GM04503 (cell line): ENCODE measurements at regions not wholly inside any gene's neighbourhood (a gene's known extent, or its start where the extent isn't known, plus 50 kb on each side); places are given as distances from the start of the nearest gene placed in this dataset.
"Not testable (repeated sequence)": the region's sequence is repeated elsewhere in the genome, so short reads cannot be mapped to it uniquely, and the experiment has no call there.

Experiments used
- DNase-seq: peaks from one replicate; pipeline ENCODE4 v3.0.0-alpha.2; 2012; ENCODE audit warnings: low read depth

GRCh38 chr1:104973516-104973915 is 1223.8 kb downstream of the AMY1C start:
- DNase-seq: no peak

- no peak for DNase-seq
Measured at GRCh38 chr1:104979651-104980050, 1230.0 kb downstream of the AMY1C start.

GRCh38 chr1:104987210-104987609 is 1237.5 kb downstream of the AMY1C start:
- DNase-seq: no peak

- no peak for DNase-seq
Measured at GRCh38 chr1:104989012-104989411, 1239.3 kb downstream of the AMY1C start.

- no peak for DNase-seq
Measured at GRCh38 chr1:104991702-104992101, 1242.0 kb downstream of the AMY1C start.

GRCh38 chr1:105000793-105001192 is 1251.1 kb downstream of the AMY1C start:
- no peak for DNase-seq

- no peak for DNase-seq
Measured at GRCh38 chr1:105004515-105004914, 1254.8 kb downstream of the AMY1C start.

- no peak for DNase-seq
Measured at GRCh38 chr1:105005594-105006195, 1256.0 kb downstream of the AMY1C start.

GRCh38 chr1:105017587-105017986 is 1267.9 kb downstream of the AMY1C start:
- DNase-seq: no peak

- DNase-seq: no peak
Measured at GRCh38 chr1:105023719-105024118, 1274.0 kb downstream of the AMY1C start.

GRCh38 chr1:105027838-105028471 is 1278.3 kb downstream of the AMY1C start:
- DNase-seq: no peak

GRCh38 chr1:105072446-105072845 is 1322.7 kb downstream of the AMY1C start:
- DNase-seq: no peak

GRCh38 chr1:105072850-105073249 is 1323.2 kb downstream of the AMY1C start:
- no peak for DNase-seq

GRCh38 chr1:105073660-105074059 is 1324.0 kb downstream of the AMY1C start:
- DNase-seq: no peak

GRCh38 chr1:105083611-105084010 is 1333.9 kb downstream of the AMY1C start:
- no peak for DNase-seq

GRCh38 chr1:105087506-105087905 is 1337.8 kb downstream of the AMY1C start:
- DNase-seq: no peak

- no peak for DNase-seq
Measured at GRCh38 chr1:105088166-105088565, 1338.5 kb downstream of the AMY1C start.

- DNase-seq: not testable (repeated sequence)
Measured at GRCh38 chr1:105093893-105094292, 1344.2 kb downstream of the AMY1C start.

GRCh38 chr1:105100102-105100501 is 1350.4 kb downstream of the AMY1C start:
- no peak for DNase-seq

- no peak for DNase-seq
Measured at GRCh38 chr1:105101261-105101660, 1351.6 kb downstream of the AMY1C start.

GRCh38 chr1:105102371-105102770 is 1352.7 kb downstream of the AMY1C start:
- DNase-seq: no peak

GRCh38 chr1:105122041-105122440 is 1372.3 kb downstream of the AMY1C start:
- no peak for DNase-seq

GRCh38 chr1:105137543-105138457 is 1388.1 kb downstream of the AMY1C start:
- DNase-seq: no peak
